GM12892 (cell line): ENCODE measurements at regions not wholly inside any gene's neighbourhood (a gene's known extent, or its start where the extent isn't known, plus 50 kb on each side); places are given as distances from the start of the nearest gene placed in this dataset.

Source experiments
- POLR2A ChIP-seq: IDR thresholded peaks from 2 replicates; pipeline ENCODE4 v1.6.1; 2011; ENCODE audit warnings: low read depth, low read length, control low read depth
- POLR2AphosphoS5 ChIP-seq: IDR thresholded peaks from 2 replicates; pipeline ENCODE4 v1.6.1; 2011; ENCODE audit warnings: low read depth, low read length, control low read depth
- TAF1 ChIP-seq: IDR thresholded peaks from 2 replicates; pipeline ENCODE4 v1.6.1; 2011; ENCODE audit warnings: low read depth, mild to moderate bottlenecking, control low read depth, low read length, borderline replicate concordance

DNA sequence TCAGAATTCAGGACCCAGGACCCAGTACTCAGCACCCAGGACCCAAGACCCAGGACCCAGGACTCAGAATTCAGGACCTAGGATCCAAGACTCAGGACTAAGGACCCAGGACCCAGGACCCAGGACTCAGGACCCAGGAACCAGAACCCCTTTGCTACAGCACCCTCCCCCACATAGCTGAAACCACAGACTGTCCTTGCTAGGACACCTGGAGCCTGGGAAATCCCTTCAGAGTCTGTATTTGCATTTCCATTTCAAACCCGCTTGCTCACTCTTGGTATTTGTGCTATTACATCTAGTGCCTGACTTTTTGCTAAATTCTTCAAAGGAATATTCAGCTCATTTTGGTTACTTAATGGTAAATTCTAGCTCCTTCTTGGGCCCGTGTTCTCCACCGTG is 275.8 kb upstream of the MAF start:
- no peak for TF ChIP-seq TAF1
- no peak for TF ChIP-seq POLR2A
- no peak for TF ChIP-seq POLR2AphosphoS5
